Endothelial cell (in vitro differentiated cells): ENCODE measurements at regions not wholly inside any gene's neighbourhood (a gene's known extent, or its start where the extent isn't known, plus 50 kb on each side); places are given as distances from the start of the nearest gene placed in this dataset.
A peak's percentile ranks its signal among the peaks of the same experiment; 100 is the strongest.

Experiments
- DNase-seq: peaks from one replicate; pipeline ENCODE4 v3.0.0; 2021; ENCODE audit warnings: low spot score
- H3K27ac Mint-ChIP-seq: one replicate; pipeline ENCODE4 v1.8.0; 2021; ENCODE audit warnings: mixed read lengths, inconsistent platforms; ENCODE audit not compliant: unreplicated experiment
- H3K27me3 Mint-ChIP-seq: one replicate; pipeline ENCODE4 v1.8.0; 2021; ENCODE audit warnings: mild to moderate bottlenecking, moderate library complexity, mixed read lengths, inconsistent platforms; ENCODE audit not compliant: unreplicated experiment
- H3K36me3 Mint-ChIP-seq: one replicate; pipeline ENCODE4 v1.8.0; 2021; ENCODE audit warnings: mild to moderate bottlenecking, low read depth, mixed read lengths, inconsistent platforms; ENCODE audit not compliant: unreplicated experiment
- H3K4me1 Mint-ChIP-seq: one replicate; pipeline ENCODE4 v1.8.0; 2021; ENCODE audit warnings: mild to moderate bottlenecking, mixed read lengths, inconsistent platforms; ENCODE audit not compliant: unreplicated experiment
- H3K4me3 Mint-ChIP-seq: one replicate; pipeline ENCODE4 v1.8.0; 2021; ENCODE audit warnings: mild to moderate bottlenecking, mixed read lengths, inconsistent platforms; ENCODE audit not compliant: unreplicated experiment
- H3K9me3 Mint-ChIP-seq: one replicate; pipeline ENCODE4 v1.8.0; 2021; ENCODE audit warnings: mixed read lengths, inconsistent platforms; ENCODE audit not compliant: unreplicated experiment
- TF ChIP-seq, protein P1 (sequence below): fragments of 200-600 bp; sonication (generic); IDR thresholded peaks from one replicate; pipeline ENCODE4 v1.5.0; 2021; ENCODE audit warnings: antibody characterized with exemption; ENCODE audit not compliant: unreplicated experiment

DNA sequence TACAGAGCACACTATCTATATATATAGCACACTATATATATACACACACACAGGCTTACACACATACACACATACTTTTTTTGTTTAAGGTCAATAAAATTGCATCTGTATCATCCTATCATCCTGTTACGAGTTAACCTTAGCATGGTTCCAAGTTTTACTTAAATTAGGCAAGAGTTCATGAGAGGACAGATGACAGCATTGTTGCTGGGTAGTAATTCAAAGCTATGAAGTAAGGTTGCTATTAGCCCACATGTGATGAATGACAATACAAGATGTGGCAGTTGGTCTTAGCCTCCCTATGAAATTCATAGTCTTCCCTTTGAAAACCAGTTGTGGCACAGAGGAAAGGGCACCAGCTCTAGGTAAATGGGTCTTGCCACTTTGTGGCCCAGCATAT, 438.1 kb downstream of the ACTL7B start:
- H3K9me3 Mint-ChIP-seq: no peaks in the 10 kb centered on the region
- no peak for DNase-seq
- TF ChIP-seq, protein P1, sequence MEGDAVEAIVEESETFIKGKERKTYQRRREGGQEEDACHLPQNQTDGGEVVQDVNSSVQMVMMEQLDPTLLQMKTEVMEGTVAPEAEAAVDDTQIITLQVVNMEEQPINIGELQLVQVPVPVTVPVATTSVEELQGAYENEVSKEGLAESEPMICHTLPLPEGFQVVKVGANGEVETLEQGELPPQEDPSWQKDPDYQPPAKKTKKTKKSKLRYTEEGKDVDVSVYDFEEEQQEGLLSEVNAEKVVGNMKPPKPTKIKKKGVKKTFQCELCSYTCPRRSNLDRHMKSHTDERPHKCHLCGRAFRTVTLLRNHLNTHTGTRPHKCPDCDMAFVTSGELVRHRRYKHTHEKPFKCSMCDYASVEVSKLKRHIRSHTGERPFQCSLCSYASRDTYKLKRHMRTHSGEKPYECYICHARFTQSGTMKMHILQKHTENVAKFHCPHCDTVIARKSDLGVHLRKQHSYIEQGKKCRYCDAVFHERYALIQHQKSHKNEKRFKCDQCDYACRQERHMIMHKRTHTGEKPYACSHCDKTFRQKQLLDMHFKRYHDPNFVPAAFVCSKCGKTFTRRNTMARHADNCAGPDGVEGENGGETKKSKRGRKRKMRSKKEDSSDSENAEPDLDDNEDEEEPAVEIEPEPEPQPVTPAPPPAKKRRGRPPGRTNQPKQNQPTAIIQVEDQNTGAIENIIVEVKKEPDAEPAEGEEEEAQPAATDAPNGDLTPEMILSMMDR: no peak
- H3K4me3 Mint-ChIP-seq: no peak overlapping the region
- H3K27ac Mint-ChIP-seq: no peak overlapping the region
- H3K27me3 Mint-ChIP-seq: peaks cover 5% of the 10 kb centered on the region
- no peaks in the 10 kb centered on the region for H3K36me3 Mint-ChIP-seq
- H3K4me1 Mint-ChIP-seq: peaks cover 10% of the 10 kb centered on the region

DNA sequence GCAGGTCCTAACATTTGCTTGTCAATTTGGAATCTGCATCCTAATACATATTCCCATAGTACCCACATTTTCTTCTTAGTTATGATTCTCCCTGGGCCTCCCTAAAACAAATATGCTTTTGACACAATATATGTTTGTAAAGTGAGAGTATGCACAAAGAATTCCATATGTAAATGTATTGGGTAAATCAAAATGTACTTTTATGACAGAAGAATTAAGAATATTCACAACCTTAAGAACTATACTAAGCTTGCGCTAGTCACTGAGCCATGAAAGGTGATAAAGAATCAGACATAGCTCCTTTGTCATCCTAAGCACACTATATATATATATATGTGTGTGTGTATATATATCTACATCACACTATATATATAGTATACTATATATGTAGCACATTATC, 438.5 kb downstream of the ACTL7B start:
- DNase-seq: no peak
- no peaks in the 10 kb centered on the region for H3K9me3 Mint-ChIP-seq
- TF ChIP-seq, protein P1: no peak
- peaks cover 5% of the 10 kb centered on the region for H3K27me3 Mint-ChIP-seq
- no peak overlapping the region for H3K4me3 Mint-ChIP-seq
- H3K27ac Mint-ChIP-seq: no peak overlapping the region
- H3K4me1 Mint-ChIP-seq: peaks cover 14% of the 10 kb centered on the region
- no peaks in the 10 kb centered on the region for H3K36me3 Mint-ChIP-seq

DNA sequence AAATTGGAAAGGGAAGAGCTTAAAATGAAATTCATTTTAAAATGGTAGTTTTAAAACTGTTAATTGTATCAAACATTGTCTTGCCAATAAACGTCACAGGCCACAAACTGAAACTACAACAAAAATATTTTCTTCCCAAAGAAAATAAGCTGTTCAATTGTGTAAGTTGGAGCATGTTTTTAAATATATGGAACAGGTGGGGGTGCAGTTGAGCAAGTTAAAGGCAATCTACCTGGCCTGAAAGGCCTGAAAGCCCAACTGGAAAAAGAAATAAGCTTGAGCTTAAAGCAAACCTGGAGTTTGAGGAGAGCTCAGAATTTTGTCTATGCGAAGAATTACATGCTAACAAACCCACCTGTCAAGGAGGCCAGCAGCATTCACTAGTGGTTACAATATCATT, 439.5 kb downstream of the ACTL7B start:
- Mint-ChIP-seq H3K27me3 (peaks cover 5% of the 10 kb centered on the region), H3K36me3 (no peaks in the 10 kb centered on the region), H3K4me3 (no peak overlapping the region), H3K27ac (no peak overlapping the region), H3K9me3 (no peaks in the 10 kb centered on the region), H3K4me1 (peaks cover 15% of the 10 kb centered on the region)
- TF ChIP-seq, protein P1: no peak
- no peak for DNase-seq

DNA sequence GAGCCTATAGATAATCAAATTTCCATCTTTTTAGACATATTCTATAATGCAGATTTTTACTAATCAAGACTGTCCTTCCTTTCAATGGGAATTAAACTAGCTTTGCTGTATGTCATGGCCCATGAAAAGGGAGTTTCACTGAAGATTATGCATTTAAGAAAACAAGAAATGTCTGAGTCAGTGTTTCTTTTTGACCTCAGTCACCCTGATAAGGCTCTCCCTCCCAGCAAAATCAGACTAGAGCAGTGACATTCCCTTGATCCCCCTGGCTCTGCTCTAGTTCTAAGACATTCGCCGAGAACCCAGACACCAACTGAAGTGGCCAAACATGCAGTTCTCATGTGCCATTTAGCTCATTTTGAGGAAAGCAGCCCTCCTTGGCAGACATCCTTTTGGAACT, 442.0 kb downstream of the ACTL7B start:
- H3K4me3 Mint-ChIP-seq: no peak overlapping the region
- no peaks in the 10 kb centered on the region for H3K9me3 Mint-ChIP-seq
- DNase-seq: no peak
- peaks cover 2% of the 10 kb centered on the region for H3K27me3 Mint-ChIP-seq
- TF ChIP-seq, protein P1: no peak
- H3K27ac Mint-ChIP-seq: no peak overlapping the region
- peaks cover 15% of the 10 kb centered on the region for H3K4me1 Mint-ChIP-seq
- H3K36me3 Mint-ChIP-seq: no peaks in the 10 kb centered on the region

DNA sequence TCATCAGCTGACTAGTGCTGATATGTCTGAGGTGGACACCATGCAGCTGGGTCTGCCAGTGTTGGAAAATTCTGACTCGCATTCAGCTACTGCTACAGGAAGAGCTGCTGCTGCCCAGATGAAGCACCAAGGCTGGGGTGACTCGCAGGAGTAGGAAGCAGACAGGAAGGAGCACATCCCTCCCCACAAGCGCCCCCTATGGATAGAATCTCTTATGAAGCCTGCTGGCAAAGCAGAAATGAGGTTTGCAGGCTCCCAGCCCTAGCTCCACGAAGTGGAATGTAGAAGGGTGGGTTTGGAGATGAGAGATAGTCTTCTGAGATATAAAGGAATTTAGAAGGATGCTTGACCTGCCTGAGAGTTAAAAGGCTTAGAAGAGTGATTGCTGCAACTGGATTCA, 443.0 kb downstream of the ACTL7B start:
- Mint-ChIP-seq H3K27ac (no peak overlapping the region), H3K27me3 (peaks cover 2% of the 10 kb centered on the region), H3K4me1 (peaks cover 15% of the 10 kb centered on the region), H3K36me3 (no peaks in the 10 kb centered on the region), H3K9me3 (no peaks in the 10 kb centered on the region), H3K4me3 (no peak overlapping the region)
- peak; percentile 31 for DNase-seq
- TF ChIP-seq, protein P1: no peak
